Astrocyte (in vitro differentiated cells and primary cell): ENCODE measurements at regions not wholly inside any gene's neighbourhood (a gene's known extent, or its start where the extent isn't known, plus 50 kb on each side); places are given as distances from the start of the nearest gene placed in this dataset.
"Not testable (repeated sequence)": the region's sequence is repeated elsewhere in the genome, so short reads cannot be mapped to it uniquely, and the experiment has no call there.

Experiments
- DNase-seq: peaks from one replicate; pipeline ENCODE4 v3.0.0-alpha.2; 2010; ENCODE audit warnings: low read depth
- FAIRE-seq: peaks from 2 replicates; lab custom pipeline; 2011; peaks lifted over from hg19 to GRCh38; lab: Jason Lieb, UNC
- H2AFZ ChIP-seq: 2 replicates; pipeline ENCODE4 v1.6.0; 2012; ENCODE audit warnings: low read depth, low read length, inconsistent platforms
- H3K27ac ChIP-seq: 2 replicates; pipeline ENCODE4 v1.5.1; 2011; ENCODE audit warnings: low read depth, low read length, inconsistent platforms
- H3K27me3 ChIP-seq: 2 replicates; pipeline ENCODE4 v1.6.0; 2011; ENCODE audit warnings: low read length, inconsistent platforms; ENCODE audit not compliant: insufficient read depth
- H3K36me3 ChIP-seq: 2 replicates; pipeline ENCODE4 v1.5.1; 2011; ENCODE audit warnings: low read length, inconsistent platforms; ENCODE audit not compliant: insufficient read depth
- H3K4me1 ChIP-seq: 2 replicates; pipeline ENCODE4 v1.5.1; 2011; ENCODE audit warnings: low read length, inconsistent platforms; ENCODE audit not compliant: insufficient read depth
- H3K4me2 ChIP-seq: 2 replicates; pipeline ENCODE4 v1.6.0; 2012; ENCODE audit warnings: low read length, inconsistent platforms
- H3K4me3 ChIP-seq: 2 replicates; pipeline ENCODE4 v1.5.1; 2011; ENCODE audit warnings: low read depth, mild to moderate bottlenecking, low read length, inconsistent platforms; ENCODE audit not compliant: insufficient read depth
- H3K79me2 ChIP-seq: 2 replicates; pipeline ENCODE4 v1.6.0; 2012; ENCODE audit warnings: mild to moderate bottlenecking, low read length, inconsistent platforms; ENCODE audit not compliant: insufficient read depth
- H3K9ac ChIP-seq: 2 replicates; pipeline ENCODE4 v1.6.0; 2012; ENCODE audit warnings: mild to moderate bottlenecking, low read length, inconsistent platforms
- H3K9me3 ChIP-seq: 2 replicates; pipeline ENCODE4 v1.5.1; 2012; ENCODE audit warnings: low read depth, mild to moderate bottlenecking, low read length, inconsistent platforms; ENCODE audit not compliant: insufficient read depth
- H4K20me1 ChIP-seq: 2 replicates; pipeline ENCODE4 v1.6.0; 2012; ENCODE audit warnings: low read length, inconsistent platforms; ENCODE audit not compliant: insufficient read depth
- H3K27ac Mint-ChIP-seq: one replicate; pipeline ENCODE4 v1.8.0; 2021; ENCODE audit warnings: mild to moderate bottlenecking, mixed read lengths; ENCODE audit not compliant: unreplicated experiment
- H3K27me3 Mint-ChIP-seq: one replicate; pipeline ENCODE4 v1.8.0; 2021; ENCODE audit warnings: low read depth, mixed read lengths; ENCODE audit not compliant: unreplicated experiment
- H3K36me3 Mint-ChIP-seq: one replicate; pipeline ENCODE4 v1.8.0; 2021; ENCODE audit warnings: low read depth, mixed read lengths; ENCODE audit not compliant: unreplicated experiment
- H3K4me1 Mint-ChIP-seq: one replicate; pipeline ENCODE4 v1.8.0; 2021; ENCODE audit warnings: low read depth, mixed read lengths; ENCODE audit not compliant: unreplicated experiment
- H3K4me3 Mint-ChIP-seq: one replicate; pipeline ENCODE4 v1.8.0; 2021; ENCODE audit warnings: mild to moderate bottlenecking, moderate library complexity, mixed read lengths; ENCODE audit not compliant: unreplicated experiment
- H3K9me3 Mint-ChIP-seq: one replicate; pipeline ENCODE4 v1.8.0; 2021; ENCODE audit warnings: mild to moderate bottlenecking, mixed read lengths; ENCODE audit not compliant: unreplicated experiment
- EZH2 ChIP-seq: IDR thresholded peaks from 2 replicates; pipeline ENCODE4 v1.6.1; 2012; ENCODE audit warnings: mild to moderate bottlenecking, low read length, inconsistent platforms; ENCODE audit not compliant: insufficient read depth
- TF ChIP-seq, protein P1 (sequence below): IDR thresholded peaks from 2 replicates; pipeline ENCODE4 v1.5.1; 2011; ENCODE audit warnings: low read depth, mild to moderate bottlenecking, inconsistent platforms, low read length, moderate library complexity; ENCODE audit not compliant: insufficient read depth

DNA sequence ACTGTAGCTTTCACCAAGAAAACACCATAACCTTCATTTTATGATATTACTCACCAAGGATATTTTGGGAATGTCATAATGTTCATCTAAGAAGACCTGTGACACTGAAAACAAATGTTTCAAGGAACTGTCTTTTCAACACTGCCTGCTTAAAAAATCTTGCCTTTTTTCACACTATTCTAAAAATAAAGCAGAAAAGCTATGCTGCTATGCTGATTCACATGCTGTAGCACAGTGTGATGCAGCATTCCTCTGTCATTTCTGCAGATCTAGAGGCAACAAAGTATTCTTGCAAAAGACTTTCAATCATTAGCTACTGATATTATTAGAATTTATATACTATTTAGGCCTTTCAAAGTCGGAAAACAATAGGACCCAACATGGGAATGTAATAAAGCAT, 525.7 kb downstream of the UQCRFS1 start:
- H3K4me1 ChIP-seq = no peaks in the 10 kb centered on the region
- no peak overlapping the region for H3K4me3 Mint-ChIP-seq
- H3K36me3 Mint-ChIP-seq = no peaks in the 10 kb centered on the region

DNA sequence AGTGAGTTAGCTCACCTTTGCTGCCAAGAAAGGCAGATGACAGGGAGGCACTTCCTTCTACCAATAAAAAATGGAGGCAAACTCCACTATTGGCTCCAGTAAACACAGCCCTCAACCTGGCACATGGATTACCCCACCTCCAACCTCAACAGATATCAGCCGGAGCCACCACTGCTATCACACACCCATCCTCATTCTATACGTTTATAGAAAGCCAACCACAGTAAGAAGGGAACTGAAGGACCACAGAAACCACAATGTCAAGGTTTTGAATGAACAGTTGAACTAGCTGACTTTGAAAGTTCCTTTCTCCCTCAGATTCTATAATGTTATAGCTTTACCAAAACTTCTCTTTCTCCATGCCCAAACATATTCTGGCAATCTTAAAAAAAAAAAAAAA, 526.2 kb downstream of the UQCRFS1 start:
- Histone ChIP-seq H3K27ac (no peak overlapping the region), H3K4me1 (no peaks in the 10 kb centered on the region), H2AFZ (no peak overlapping the region), H3K4me3 (no peak overlapping the region), H4K20me1 (no peaks in the 10 kb centered on the region), H3K4me2 (no peak overlapping the region), H3K9me3 (no peaks in the 10 kb centered on the region), H3K36me3 (no peaks in the 10 kb centered on the region), H3K27me3 (no peaks in the 10 kb centered on the region), H3K9ac (no peak overlapping the region), H3K79me2 (no peaks in the 10 kb centered on the region)
- DNase-seq (no peak), FAIRE-seq (no peak)
- peaks cover 13% of the 10 kb centered on the region for H3K4me1 Mint-ChIP-seq
- peaks cover 6% of the 10 kb centered on the region for H3K27me3 Mint-ChIP-seq
- H3K4me3 Mint-ChIP-seq = no peak overlapping the region
- H3K36me3 Mint-ChIP-seq = no peaks in the 10 kb centered on the region
- H3K9me3 Mint-ChIP-seq = peaks cover 11% of the 10 kb centered on the region
- no peak overlapping the region for H3K27ac Mint-ChIP-seq
- TF ChIP-seq EZH2 = no peak
- TF ChIP-seq, protein P1, sequence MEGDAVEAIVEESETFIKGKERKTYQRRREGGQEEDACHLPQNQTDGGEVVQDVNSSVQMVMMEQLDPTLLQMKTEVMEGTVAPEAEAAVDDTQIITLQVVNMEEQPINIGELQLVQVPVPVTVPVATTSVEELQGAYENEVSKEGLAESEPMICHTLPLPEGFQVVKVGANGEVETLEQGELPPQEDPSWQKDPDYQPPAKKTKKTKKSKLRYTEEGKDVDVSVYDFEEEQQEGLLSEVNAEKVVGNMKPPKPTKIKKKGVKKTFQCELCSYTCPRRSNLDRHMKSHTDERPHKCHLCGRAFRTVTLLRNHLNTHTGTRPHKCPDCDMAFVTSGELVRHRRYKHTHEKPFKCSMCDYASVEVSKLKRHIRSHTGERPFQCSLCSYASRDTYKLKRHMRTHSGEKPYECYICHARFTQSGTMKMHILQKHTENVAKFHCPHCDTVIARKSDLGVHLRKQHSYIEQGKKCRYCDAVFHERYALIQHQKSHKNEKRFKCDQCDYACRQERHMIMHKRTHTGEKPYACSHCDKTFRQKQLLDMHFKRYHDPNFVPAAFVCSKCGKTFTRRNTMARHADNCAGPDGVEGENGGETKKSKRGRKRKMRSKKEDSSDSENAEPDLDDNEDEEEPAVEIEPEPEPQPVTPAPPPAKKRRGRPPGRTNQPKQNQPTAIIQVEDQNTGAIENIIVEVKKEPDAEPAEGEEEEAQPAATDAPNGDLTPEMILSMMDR = no peak

More for the DNA sequence above, 525.7 kb downstream of the UQCRFS1 start:
- H3K9me3 Mint-ChIP-seq = peaks cover 13% of the 10 kb centered on the region
- Histone ChIP-seq H2AFZ (no peak overlapping the region), H4K20me1 (no peaks in the 10 kb centered on the region), H3K27ac (no peak overlapping the region), H3K27me3 (no peaks in the 10 kb centered on the region), H3K9me3 (no peaks in the 10 kb centered on the region), H3K9ac (no peak overlapping the region), H3K4me3 (no peak overlapping the region), H3K4me2 (no peak overlapping the region), H3K79me2 (no peaks in the 10 kb centered on the region), H3K36me3 (no peaks in the 10 kb centered on the region)
- DNase-seq = no peak
- peaks cover 6% of the 10 kb centered on the region for H3K27me3 Mint-ChIP-seq
- H3K4me1 Mint-ChIP-seq = peaks cover 13% of the 10 kb centered on the region
- H3K27ac Mint-ChIP-seq = no peak overlapping the region
- no peak for TF ChIP-seq EZH2
- TF ChIP-seq, protein P1 = no peak
- no peak for FAIRE-seq

DNA sequence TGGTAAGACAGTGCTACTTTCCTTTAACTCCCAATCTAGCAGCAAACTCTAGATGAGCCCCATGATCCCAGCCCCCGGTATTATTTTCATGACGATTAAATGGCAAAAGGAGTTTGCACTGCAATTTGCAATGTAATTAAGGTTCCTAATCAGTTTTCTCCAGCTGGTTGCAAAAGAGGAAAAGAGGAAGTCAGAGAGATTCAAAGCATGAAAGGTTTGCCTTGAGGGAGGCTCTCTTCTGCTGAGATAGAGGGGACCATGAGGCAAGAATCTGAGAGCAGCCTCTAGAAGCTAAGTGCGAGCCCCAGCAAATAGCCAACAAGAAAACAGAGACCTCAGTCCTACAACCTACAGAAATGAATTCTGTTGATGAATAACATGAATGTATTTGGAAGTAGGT, 527.1 kb downstream of the UQCRFS1 start:
- Histone ChIP-seq H3K9me3 (no peaks in the 10 kb centered on the region), H3K27me3 (no peaks in the 10 kb centered on the region), H3K36me3 (no peaks in the 10 kb centered on the region), H4K20me1 (no peaks in the 10 kb centered on the region), H2AFZ (no peak overlapping the region), H3K79me2 (no peaks in the 10 kb centered on the region), H3K4me2 (no peak overlapping the region), H3K4me1 (no peaks in the 10 kb centered on the region), H3K4me3 (no peak overlapping the region), H3K27ac (no peak overlapping the region), H3K9ac (no peak overlapping the region)
- Mint-ChIP-seq H3K27ac (no peak overlapping the region), H3K27me3 (peaks cover 6% of the 10 kb centered on the region), H3K9me3 (peaks cover 5% of the 10 kb centered on the region), H3K4me1 (peaks cover 13% of the 10 kb centered on the region), H3K4me3 (no peak overlapping the region), H3K36me3 (no peaks in the 10 kb centered on the region)
- DNase-seq (no peak), FAIRE-seq (no peak)
- no peak for TF ChIP-seq EZH2
- TF ChIP-seq, protein P1 = no peak

DNA sequence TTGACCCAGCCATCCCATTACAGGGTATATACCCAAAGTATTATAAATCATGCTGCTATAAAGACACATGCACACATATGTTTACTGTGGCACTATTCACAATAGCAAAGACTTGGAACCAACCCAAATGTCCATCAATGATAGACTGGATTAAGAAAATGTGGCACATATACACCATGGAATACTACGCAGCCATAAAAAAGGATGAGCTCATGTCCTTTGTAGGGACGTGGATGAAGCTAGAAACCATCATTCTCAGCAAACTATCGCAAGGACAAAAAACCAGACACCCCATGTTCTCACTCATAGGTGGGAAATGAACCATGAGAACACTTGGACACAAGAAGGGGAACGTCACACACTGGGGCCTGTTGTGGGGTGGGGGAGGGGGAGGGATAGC, 527.9 kb downstream of the UQCRFS1 start:
- H3K36me3 ChIP-seq, H3K9ac ChIP-seq, H2AFZ ChIP-seq, H3K9me3 Mint-ChIP-seq, H3K4me1 ChIP-seq, H3K4me3 ChIP-seq, H3K27ac ChIP-seq, H3K79me2 ChIP-seq, H3K4me2 ChIP-seq, H3K27ac Mint-ChIP-seq, H3K27me3 Mint-ChIP-seq, DNase-seq, FAIRE-seq, H4K20me1 ChIP-seq, H3K27me3 ChIP-seq, H3K9me3 ChIP-seq, H3K4me3 Mint-ChIP-seq, H3K36me3 Mint-ChIP-seq: not testable (repeated sequence)
- peaks cover 13% of the 10 kb centered on the region for H3K4me1 Mint-ChIP-seq
